Erythroblast (primary cell): ENCODE measurements at regions not wholly inside any gene's neighbourhood (a gene's known extent, or its start where the extent isn't known, plus 50 kb on each side); places are given as distances from the start of the nearest gene placed in this dataset.

ENCODE experiments used
- GATA1 ChIP-seq: IDR thresholded peaks from 2 replicates; pipeline ENCODE4 v1.6.1; 2011; ENCODE audit warnings: low read depth, mild to moderate bottlenecking, control low read depth, low read length, moderate library complexity
- POLR2A ChIP-seq: IDR thresholded peaks from 2 replicates; pipeline ENCODE4 v1.6.1; 2011; ENCODE audit warnings: mild to moderate bottlenecking, low read length

DNA sequence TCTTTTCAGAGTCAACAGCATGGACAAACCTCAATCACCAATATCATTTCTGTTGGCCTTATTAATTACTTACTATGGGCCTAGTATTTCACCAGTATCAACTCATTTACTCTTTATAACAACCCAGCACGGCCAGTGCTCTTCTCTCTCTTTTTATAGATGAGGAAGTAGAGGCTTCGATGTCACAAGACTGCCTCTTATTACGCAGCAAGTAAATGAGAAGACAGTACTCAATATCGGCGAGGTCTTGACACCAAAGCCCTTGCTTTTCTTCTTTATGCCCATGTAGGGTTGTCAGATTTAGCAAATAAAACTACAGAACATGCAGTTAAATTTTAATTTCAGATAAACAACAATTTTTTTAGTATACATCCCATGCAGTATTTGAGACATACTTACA, 99.0 kb upstream of the KCNMB2 start:
- no peak for TF ChIP-seq POLR2A
- TF ChIP-seq GATA1, result no peak
